Gastrocnemius medialis (tissue), 4 donors: ENCODE measurements at regions not wholly inside any gene's neighbourhood (a gene's known extent, or its start where the extent isn't known, plus 50 kb on each side); places are given as distances from the start of the nearest gene placed in this dataset.
"Not testable (repeated sequence)": the region's sequence is repeated elsewhere in the genome, so short reads cannot be mapped to it uniquely, and the experiment has no call there.

Source experiments
- ATAC-seq, 2 donors: fragments of 150-250 bp; one replicate each; pipeline ENCODE4 v1.9.1; 2016
- DNase-seq, 2 donors: peaks; one replicate each; pipeline ENCODE4 v3.0.0-alpha.2; 2019
- H3K27ac ChIP-seq, 4 donors: fragments of 200-600 bp; sonication (generic); 1 replicate in 1 of 4; 2 replicates in 3 of 4; pipeline ENCODE4 v1.5.1; 2016 to 2018; ENCODE audit warnings: mild to moderate bottlenecking in 2 of 4, moderate library complexity in 1 of 4
- H3K27me3 ChIP-seq, 3 donors: fragments of 200-600 bp; sonication (generic) in 2 of 3; 1 replicate in 1 of 3; 2 replicates in 2 of 3; pipeline versions ENCODE4 v1.5.1 to v1.6.0; 2016 to 2019; ENCODE audit warnings: mild to moderate bottlenecking in 1 of 3, moderate library complexity in 1 of 3
- H3K36me3 ChIP-seq, 2 donors: fragments of 200-600 bp; sonication (generic) in 1 of 2; one replicate each; pipeline ENCODE4 v1.5.1; 2017 to 2018
- H3K4me1 ChIP-seq, 2 donors: fragments of 200-600 bp; sonication (generic) in 1 of 2; one replicate each; pipeline ENCODE4 v1.5.1; 2016 to 2017; ENCODE audit warnings: mild to moderate bottlenecking in 2 of 2
- H3K4me3 ChIP-seq, 4 donors: fragments of 200-600 bp; sonication (generic) in 3 of 4; 1 replicate in 1 of 4; 2 replicates in 3 of 4; pipeline ENCODE4 v1.5.1; 2016 to 2019; ENCODE audit warnings: mild to moderate bottlenecking in 2 of 4
- H3K9me3 ChIP-seq, 3 donors: fragments of 200-600 bp; sonication (generic) in 2 of 3; 1 replicate in 1 of 3; 2 replicates in 2 of 3; pipeline ENCODE4 v1.5.1; 2016 to 2019
- CTCF ChIP-seq, 5 experiments: fragments of 450-650 bp in 3 of 5; fragments of 200-600 bp in 2 of 5; sonication (generic) in 2 of 5; IDR thresholded peaks in 4 of 5; conservative IDR thresholded peaks in 1 of 5; 1 replicate in 4 of 5; 2 replicates in 1 of 5; pipeline ENCODE4 v1.5.1; 2016 to 2019; ENCODE audit warnings: antibody characterized with exemption in 5 of 5, mild to moderate bottlenecking in 3 of 5, moderate library complexity in 3 of 5
- POLR2A ChIP-seq, 2 donors: fragments of 450-650 bp; IDR thresholded peaks; one replicate each; pipeline ENCODE4 v1.6.1; 2017; ENCODE audit warnings: antibody characterized with exemption in 2 of 2, mild to moderate bottlenecking in 2 of 2, moderate library complexity in 2 of 2
- in situ Hi-C, 4 donors: fragments of 200-750 bp; cut with MboI; loops; one replicate each; pipeline versions ENCODE4 v1.15.0 to v1.8.0; 2017; ENCODE audit warnings: low sequenced_read_pairs in 4 of 4
- intact Hi-C: fragments of 100-400 bp; cut with DNase I; formaldehyde crosslinking; loops from one replicate; pipeline ENCODE4 v1.15.1; 2023; ENCODE audit warnings: low total_unique reads

- Histone ChIP-seq H3K36me3 (no peaks in the 10 kb centered on the region), H3K27me3 (no peaks in the 10 kb centered on the region), H3K27ac (no peak overlapping the region), H3K4me3 (no peak overlapping the region), H3K9me3 (no peaks in the 10 kb centered on the region), H3K4me1 (no peaks in the 10 kb centered on the region)
- intact Hi-C loops, result no loop called here
- TF ChIP-seq CTCF (IDR thresholded peaks at IDR 0.05 in 4 of 5, conservative IDR thresholded peaks at IDR 0.05 in 1 of 5) (no peak), POLR2A (IDR thresholded peaks at IDR 0.05) (no peak)
- ATAC-seq, result no peak
- in situ Hi-C loops, result no loop called here
- no peak for DNase-seq
These were observed 99.0 kb upstream of the GMDS start for GRCh38 chr6:2344319-2344905.

- H3K4me3 ChIP-seq, result no peak overlapping the region
- H3K27me3 ChIP-seq, result no peaks in the 10 kb centered on the region
- in situ Hi-C loops (no loop called here), intact Hi-C loops (no loop called here)
- H3K4me1 ChIP-seq, result no peaks in the 10 kb centered on the region
- peaks cover 0 to 4% of the 10 kb centered on the region in 2 donors for H3K36me3 ChIP-seq
- H3K27ac ChIP-seq, result no peak overlapping the region
- no peak for DNase-seq
- H3K9me3 ChIP-seq, result peaks cover 0 to 4% (median 0%) of the 10 kb centered on the region in 3 donors
- TF ChIP-seq CTCF (IDR thresholded peaks at IDR 0.05 in 4 of 5, conservative IDR thresholded peaks at IDR 0.05 in 1 of 5), result no peak
- TF ChIP-seq POLR2A (IDR thresholded peaks at IDR 0.05), result no peak
- no peak for ATAC-seq
These were observed 82.2 kb upstream of the GMDS start for GRCh38 chr6:2327591-2327990.

GRCh38 chr6:2324166-2324953, 79.0 kb upstream of the GMDS start:
- H3K4me1 ChIP-seq, result no peaks in the 10 kb centered on the region
- ATAC-seq (no peak), DNase-seq (no peak)
- in situ Hi-C loops (no loop called here), intact Hi-C loops (no loop called here)
- H3K9me3 ChIP-seq, result peaks cover 0 to 8% (median 4%) of the 10 kb centered on the region in 3 donors
- TF ChIP-seq CTCF (IDR thresholded peaks at IDR 0.05 in 4 of 5, conservative IDR thresholded peaks at IDR 0.05 in 1 of 5), result no peak
- TF ChIP-seq POLR2A (IDR thresholded peaks at IDR 0.05), result no peak
- no peaks in the 10 kb centered on the region for H3K27me3 ChIP-seq
- H3K4me3 ChIP-seq, result no peak overlapping the region
- no peak overlapping the region for H3K27ac ChIP-seq
- H3K36me3 ChIP-seq, result no peaks in the 10 kb centered on the region

GRCh38 chr6:2317498-2317897, 72.1 kb upstream of the GMDS start:
- H3K4me3 ChIP-seq, DNase-seq, intact Hi-C loops, ATAC-seq, H3K27ac ChIP-seq, in situ Hi-C loops, H3K36me3 ChIP-seq, H3K9me3 ChIP-seq, H3K4me1 ChIP-seq, H3K27me3 ChIP-seq: not testable (repeated sequence)

GRCh38 chr6:2314641-2315040, 69.2 kb upstream of the GMDS start:
- H3K27ac ChIP-seq, result no peak overlapping the region
- no peaks in the 10 kb centered on the region for H3K27me3 ChIP-seq
- intact Hi-C loops (no loop called here), in situ Hi-C loops (no loop called here)
- no peaks in the 10 kb centered on the region for H3K9me3 ChIP-seq
- no peak overlapping the region for H3K4me3 ChIP-seq
- H3K4me1 ChIP-seq, result no peaks in the 10 kb centered on the region
- DNase-seq (no peak), ATAC-seq (no peak)
- H3K36me3 ChIP-seq, result no peaks in the 10 kb centered on the region
- TF ChIP-seq CTCF (IDR thresholded peaks at IDR 0.05 in 4 of 5, conservative IDR thresholded peaks at IDR 0.05 in 1 of 5) (no peak), POLR2A (IDR thresholded peaks at IDR 0.05) (no peak)
